ENCODE measurements at regions not wholly inside any gene's neighbourhood (a gene's known extent, or its start where the extent isn't known, plus 50 kb on each side); places are given as distances from the start of the nearest gene placed in this dataset.

DNA sequence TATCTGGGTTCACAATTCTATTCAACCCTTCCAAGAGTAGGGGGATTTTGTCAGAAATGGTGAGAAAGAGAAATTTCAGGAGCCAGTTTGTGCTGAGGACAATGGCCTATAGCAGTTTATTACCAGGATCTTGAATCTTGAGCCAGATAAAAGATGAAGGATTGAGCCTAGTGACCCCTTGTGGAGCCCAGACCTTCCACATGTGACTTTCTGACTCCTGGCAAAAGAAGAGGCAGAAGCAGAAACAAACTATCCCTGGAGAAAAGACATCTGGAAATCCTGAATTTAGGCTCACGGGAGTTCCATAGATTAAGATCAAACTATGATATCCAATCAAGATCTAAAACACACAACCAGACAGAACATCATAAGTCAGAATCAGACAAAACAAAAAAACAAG is 60.9 kb upstream of the CHRM2 start:
- no peak for DNase-seq

DNA sequence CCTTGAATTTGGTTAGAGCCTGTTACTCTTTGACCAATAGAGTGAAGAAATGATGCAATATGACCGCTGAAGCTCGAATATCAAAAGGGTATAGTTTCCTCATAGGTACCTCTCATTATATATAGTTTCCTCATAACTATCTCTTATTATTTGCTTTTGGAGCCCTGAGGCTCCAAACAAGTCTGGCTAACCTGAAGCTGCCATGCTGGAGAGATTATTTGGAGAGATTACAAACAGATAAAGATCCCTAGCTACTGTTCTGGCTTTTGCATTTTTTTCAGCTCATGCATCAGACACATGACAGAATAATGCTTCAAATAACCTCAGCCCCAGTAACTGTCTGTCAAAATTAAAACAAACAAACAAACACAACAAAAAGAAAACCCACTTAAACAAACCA is 65.4 kb upstream of the CHRM2 start:
- no peak for DNase-seq

DNA sequence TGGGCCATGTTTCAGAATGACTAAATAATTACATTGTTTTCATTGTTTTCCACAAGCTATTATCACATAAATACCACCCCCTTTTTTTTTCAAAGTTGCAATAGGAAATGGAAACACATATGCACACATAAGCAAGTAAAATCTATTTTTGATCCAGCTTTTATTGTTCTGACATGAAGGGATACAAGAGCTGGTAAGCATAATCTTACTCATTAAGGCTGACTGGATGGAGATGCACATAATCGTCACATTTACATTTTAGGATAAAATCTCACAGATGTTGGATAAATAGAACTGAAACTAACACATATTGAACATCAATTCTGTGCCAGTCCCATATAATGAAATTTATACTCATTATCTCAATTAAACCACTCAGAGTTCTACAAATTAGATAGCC is 84.5 kb upstream of the CHRM2 start:
- no peak for DNase-seq

DNA sequence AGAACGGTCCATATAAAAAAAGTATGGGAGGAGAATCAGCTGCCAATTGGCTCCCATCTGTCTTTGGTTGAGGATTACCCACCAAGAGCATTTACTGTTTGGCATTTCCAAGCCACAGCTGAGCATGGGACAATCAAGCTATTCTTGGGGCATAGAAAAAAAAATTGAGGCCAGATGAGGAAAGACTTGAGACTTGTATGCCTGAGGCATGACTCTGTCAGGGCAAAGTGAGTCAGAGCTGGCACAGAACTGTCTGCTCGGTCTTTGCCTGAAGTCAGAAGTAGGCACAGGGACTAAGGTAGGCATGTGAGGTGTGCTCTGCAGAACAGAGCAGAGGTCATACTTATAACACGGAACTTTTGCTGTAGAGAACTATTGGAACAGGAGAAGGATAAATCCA is 126.5 kb upstream of the CHRM2 start:
- no peak for DNase-seq

DNA sequence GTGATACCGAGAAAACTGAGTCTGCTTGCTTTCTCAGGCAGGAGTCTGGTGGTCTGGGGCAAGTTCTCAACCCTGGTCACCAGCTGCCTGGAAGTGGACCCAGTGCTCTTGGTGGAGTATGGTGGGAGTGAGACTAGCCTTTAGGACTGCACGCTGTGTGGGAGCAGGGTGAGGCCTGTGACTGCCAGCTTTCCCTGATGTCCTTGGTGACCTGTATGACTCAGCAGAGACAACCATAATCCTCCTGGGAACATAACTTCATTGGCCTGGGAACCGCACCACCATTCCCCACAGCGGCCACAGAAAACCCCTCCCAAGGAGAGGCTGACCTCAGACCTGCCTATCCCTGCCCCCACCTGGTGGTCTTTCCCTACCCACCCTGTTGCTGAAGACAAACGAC is 139.5 kb upstream of the CHRM2 start:
- DNase-seq: no peak

DNA sequence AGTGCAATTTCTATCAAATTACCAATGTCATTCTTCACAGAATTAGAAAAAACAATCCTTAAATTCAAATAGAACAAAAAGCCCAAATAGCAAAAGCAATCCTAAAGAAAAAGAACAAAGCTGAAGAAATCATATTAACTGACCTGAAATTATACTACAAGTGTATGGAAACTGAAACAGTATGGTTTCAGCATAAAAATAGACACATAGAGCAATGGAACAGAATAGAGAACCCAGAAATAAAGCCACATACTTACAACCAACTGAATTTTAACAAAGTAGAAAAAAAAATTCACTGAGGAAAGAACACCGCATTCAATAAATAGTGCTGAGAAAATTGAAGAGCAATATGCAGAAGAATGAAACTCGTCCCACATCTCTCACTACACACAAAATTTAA is 142.0 kb upstream of the CHRM2 start:
- no peak for DNase-seq

DNA sequence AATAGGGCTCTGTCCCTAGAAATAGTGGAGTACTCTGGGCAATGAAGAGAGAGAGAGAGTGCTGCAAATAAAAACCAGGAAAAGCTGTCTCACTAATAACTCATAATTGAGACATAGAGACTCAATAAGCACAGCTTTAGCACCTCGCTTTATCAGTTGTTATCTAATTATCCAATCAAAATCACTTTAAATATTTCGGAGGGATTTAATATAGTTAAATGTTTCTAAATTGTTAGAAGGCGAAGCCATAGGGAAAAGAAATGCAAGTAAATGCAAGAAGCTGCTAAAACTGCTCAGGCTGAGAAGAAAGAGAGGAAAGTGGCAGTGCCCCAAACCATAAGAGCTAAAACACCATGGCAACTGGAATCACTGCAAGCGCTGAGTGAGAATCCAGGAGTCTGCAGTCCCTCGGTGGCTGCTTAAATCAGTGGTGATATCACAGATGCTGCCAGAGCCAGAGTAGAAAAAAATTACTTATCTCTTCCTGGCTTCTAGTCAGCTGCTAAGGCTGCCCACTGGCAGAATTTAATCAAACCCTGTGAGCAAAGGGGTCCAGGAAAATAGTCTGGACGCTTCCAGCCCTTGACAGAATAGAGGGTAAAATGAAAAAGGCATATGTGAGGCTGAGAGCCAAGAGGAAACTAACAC is 150.4 kb upstream of the CHRM2 start:
- DNase-seq: no peak

DNA sequence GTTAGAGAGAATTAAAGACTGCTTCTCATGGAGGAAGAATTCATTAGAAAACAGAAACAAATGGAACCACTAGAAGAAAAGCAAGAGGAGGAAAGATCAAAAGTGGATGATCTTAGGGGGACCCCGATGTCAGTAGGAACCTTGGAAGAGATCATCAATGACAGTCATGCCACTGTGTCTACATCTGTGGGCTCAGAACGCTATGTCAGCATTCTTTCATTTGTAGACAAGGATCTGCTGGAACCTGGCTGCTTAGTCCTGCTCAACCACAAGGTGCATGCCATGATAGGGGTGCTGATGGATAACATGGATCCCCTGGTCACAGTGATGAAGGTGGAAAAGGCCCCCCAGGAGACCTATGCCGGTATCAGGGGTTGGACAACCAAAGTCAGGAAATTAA is 154.4 kb upstream of the CHRM2 start:
- DNase-seq: no peak

DNA sequence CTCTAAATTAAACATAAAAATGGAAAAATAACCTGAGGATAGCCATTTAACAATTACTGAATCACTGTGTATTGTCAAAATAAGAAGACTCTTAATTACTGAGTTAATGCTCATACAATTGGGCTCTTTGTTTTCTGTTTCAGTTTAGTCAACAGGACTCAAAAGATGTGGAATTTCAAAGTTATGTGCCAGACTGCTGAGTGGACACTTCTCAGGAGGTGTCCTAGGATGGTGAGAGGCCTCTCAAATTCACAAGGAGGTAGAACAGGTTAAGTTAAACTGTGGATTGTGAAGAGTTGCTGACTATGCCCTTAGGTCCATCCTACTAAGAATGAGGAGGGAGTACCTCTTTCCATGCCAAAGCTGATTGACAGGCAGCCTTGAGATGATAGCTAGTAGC is 157.7 kb upstream of the CHRM2 start:
- DNase-seq: no peak

DNA sequence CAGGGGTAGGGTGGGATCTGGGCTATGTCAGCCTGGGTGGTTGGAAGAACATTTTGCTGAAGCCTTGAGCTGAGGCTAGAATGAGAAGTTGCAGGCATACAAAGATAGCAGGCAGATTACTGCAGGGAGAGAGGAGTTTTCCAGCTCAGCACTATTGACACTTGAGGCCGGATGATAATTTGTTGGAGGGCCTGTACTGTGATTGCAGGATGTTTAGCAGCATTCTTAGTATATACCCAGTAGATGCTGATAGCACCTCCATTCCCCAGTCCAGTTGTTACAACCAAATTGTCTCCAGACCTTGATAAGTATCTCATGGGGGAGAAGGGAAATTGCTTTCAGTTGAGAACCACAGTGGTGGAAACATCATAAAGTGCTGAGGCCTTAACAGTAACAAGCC is 158.6 kb upstream of the CHRM2 start:
- DNase-seq: no peak

DNA sequence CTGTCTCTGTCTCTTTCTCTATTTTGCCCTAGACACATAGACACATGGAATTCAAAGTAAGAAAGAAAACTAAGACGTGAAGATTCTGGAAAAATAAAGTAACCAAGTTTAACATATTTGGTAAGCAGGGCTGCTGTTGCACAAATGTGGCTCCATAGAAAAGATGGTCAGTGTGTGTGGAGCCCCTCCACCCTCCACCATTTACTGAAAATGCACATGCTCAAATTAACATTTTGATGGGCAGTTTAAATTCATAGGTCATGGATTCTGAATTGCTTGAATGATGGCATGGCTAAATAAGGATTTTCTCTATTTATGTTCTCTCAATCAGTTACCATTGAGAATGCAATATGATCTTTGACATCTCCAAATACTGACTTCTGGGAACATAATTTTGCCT is 165.5 kb upstream of the CHRM2 start:
- DNase-seq: no peak

DNA sequence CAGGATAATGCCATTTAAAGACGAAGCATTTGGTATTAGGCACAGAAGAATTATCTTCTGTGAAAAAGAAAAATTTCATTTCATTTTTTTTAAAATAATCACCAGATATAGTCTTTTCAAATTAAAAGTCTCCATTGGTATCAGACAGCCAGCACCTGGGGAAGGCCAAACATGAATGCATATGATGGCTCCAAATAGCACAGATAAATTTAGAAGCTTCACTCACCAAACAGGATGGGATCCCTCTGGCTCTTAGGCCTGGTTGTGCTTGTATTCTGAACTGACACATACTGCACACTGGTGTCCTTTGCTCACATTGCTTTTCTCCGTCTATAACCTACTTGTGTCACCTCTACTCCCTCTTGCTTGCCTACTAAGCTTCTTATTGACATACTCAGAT is 169.5 kb upstream of the CHRM2 start:
- no peak for DNase-seq

DNA sequence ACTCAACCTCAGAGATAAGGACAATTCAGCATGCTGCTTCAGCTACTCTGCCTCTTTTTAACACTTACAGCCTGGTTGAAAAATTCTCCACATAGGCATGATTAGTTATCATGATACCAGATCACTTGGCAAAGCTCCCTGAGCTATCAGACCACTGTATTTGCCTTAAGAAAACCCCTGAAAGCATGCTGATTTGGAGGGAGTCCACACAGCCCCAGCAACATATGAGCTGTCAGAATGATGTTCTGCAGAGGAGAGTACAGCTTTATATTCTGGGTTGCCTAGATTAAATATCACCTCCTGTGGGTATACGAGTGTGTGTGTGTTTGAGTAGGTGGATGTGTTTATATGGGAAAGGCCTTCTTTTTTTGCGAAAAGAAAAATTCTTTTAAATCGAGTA is 170.2 kb upstream of the CHRM2 start:
- no peak for DNase-seq

DNA sequence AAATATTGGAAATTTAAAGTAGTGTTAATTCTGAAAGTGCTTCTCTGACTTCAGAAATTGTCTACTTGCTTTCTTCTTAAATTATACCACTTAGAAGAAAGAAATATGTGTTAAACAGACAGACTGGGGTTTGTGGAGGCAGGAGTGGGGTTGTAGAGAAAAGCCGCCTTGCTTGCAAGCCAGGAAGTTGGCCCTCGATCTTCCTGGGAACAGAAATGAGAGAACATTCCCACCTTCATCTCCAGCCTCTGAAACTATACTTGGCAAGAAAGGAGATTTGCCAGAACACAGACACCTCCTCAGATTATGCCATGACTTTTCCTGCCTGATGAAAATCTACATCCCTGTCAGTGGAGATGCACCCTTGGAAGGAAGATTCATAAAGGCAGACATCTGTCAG is 171.2 kb upstream of the CHRM2 start:
- no peak for DNase-seq

DNA sequence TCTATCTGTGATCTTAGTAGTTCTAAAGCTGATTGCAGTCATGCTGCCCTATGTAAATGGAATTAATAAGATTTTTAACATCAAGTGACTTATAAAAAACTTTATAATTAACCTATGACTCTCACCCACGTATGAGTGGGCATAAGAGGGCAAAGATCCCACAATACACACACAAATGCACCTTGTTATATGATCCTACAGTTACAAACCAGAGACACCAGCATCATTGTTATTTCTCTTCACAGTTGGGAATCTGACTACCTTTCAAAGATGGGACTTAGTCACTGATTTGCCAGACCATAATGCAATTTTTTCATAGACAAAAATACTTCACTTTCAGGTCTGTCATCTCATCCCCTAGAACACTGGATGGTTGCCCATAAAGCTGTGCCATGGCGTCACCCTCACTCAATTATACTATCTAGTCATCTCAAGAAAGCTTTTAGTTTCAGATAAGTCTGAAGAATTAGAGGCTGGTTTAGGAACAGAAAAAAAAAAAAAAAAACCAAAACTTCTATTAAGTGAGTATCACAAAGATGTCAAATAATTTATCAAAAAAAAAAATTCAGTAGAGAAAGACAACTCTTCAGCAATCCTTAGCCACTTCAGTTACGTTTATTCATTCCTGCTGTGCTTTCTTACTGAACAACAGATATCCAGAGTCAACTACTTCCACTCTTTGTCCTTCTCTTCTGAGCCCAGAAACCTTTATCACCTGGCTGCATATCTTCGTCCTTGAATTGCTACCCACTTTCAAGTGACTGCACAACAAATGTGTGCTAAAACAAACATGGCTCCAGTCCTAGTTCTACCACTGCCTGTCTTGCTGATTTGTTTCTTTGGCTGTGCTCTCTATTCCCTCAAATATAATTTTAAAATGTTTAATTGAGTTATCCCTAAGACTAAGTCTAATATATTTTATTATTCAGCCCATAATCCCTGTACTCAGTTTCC is 175.0 kb upstream of the CHRM2 start:
- no peak for DNase-seq

DNA sequence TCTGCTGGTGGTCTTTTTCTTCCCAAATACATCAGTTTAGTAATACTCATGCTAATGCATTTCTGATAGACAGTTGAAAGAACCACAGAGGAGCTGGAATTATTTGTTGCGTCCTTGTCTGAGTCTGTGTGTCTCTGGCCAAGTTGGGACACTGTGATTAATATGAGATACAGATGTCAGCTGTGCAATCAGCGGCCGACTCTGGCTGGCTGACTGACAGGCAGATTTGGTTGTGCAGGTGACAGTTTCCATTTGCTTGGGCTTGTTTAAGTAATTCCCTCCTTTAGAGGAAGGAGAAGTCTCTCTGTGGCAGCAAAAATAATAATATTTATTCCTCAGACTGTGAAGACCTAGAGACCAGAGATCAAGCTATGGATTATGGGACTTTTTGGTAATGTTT is 176.2 kb upstream of the CHRM2 start:
- no peak for DNase-seq

DNA sequence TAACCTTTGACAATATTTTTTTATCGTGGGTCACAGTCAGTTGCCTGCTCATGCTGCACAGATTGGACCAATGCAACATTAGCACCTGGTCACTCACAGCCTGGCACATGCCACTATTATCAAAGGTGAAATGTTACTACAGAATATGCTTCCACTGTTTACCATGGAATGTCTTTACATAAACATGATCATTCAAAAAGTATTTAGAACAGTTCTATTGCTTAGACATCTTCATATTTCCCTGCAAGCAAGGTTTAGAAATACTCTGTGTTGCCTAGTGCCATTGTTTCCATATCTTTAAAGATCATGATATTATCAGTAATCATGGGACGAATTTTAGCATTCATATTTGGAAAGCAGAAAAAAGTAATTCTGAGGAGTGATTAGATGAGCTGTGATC is 179.9 kb upstream of the CHRM2 start:
- no peak for DNase-seq

DNA sequence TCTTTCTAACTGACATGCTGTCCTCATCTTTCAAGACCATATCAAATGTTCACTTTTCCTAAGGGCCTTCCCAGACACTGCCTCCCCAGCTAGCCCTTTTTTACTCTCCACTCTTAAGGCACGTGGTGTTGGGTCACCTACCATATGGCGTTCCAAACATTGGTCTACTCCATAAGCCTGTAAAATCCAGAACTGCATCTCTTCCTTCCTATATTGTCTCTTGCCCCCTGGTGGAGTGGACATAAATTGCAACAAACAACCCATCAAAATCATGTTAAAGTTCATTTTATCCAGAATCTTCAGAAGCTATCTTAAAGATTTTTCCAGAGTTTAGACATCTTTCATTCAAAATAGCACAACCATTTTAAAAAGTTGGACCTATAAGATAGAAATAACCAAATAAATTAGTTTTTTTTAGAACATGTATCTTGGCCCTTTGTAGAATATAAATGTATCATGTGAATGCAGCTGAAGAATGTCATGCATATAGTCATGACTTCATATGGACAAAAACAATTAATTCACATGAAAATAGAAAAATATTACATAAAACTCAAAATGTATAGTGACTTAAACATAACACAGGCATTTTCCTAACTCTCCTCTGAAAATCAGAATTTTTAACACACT is 180.6 kb upstream of the CHRM2 start:
- DNase-seq: no peak

DNA sequence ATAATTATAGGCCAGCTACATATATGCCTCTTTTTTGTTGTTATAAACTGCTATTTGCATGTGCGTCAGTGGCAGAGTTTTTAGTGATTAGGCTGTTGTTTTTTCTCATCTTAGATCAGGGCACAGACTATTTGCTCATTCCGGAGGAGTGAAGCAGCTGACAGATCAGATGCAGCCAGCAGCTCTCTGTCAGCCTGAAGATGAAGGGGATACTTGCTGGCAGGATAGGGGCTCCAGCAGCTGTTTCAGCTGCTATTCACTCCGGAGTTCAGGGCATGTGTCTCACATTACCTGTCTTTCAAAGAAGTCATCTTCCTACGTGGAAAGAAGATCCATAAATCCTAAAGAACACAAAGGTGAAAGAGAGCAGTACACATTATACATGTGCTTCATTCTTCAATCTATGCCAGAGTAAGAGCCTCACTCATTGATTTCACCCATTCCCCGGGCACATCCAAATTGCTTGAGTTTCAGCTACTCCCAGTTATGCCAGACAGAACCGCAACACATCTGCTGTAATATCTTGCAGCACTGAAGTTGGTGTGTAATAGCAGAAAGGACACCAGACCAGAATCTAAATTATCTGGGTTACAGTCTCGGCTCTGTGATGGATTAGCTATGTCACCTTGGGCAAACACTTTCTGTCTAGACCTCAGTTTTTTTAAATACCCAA is 182.8 kb upstream of the CHRM2 start:
- DNase-seq: no peak

DNA sequence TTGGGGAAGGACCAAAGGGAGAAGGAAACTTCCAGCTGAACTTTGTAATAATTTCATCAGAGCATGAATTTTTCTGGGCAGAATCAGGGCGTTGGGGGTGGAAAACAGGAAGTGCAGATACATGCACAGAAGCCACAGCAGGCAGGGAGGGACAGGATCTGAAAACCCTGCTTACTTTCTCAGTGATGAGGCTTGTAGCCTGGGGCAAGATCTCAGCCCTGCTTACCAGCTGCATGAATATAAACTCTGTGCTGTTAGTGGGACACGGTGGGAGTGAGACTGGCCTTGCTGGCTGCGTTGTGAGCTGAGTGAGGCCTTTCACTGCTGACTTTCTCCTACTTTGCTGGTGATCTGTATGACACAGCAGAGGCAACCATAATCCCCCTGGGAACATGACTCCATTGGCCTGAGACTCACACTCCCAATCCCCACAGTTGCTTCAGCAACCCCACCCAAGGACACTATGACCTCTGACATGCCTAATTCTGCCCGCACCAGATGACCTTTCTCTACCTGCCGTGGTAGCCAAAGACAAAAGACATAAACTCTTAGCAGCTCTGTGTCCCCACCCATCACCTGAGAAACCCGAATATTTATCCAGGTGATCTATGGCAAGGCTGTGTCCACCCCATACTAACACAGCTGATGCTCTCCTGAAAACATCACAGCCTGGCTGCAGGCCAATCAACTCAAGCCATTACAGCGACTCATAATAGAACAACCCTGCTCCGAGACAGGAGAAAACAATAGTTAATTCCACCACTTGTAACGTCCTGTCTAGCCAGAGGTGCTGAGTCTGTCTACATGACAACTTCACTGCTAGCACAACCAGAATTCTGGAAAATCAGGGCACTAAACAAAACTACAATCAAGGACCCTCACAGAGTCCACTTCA is 190.7 kb upstream of the CHRM2 start:
- no peak for DNase-seq

DNA sequence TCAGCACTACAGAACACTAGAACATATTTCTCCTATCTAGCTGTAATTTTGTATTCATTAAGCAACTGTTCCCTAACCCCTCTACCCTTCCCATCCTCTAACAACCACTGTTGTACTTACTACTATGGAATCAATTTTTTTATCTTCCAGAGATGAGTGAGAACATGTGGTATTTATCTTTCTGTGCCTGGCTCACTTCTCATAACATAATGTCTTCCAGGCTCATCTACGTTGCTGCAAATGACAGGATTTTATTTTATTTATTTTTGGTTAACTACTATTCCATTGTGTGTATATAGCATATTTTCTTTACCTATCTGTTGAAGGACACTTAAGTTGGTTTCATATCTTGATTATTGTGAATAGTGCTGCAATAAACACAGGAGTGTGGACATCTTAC is 200.9 kb upstream of the CHRM2 start:
- no peak for DNase-seq

All from nucleus accumbens (tissue), 56 donors.